ENCODE measurements at regions not wholly inside any gene's neighbourhood (a gene's known extent, or its start where the extent isn't known, plus 50 kb on each side); places are given as distances from the start of the nearest gene placed in this dataset.

GRCh38 chr22:47987885-47988515, 1225.5 kb downstream of the TBC1D22A start:
- no peak overlapping the region for H3K4me2 ChIP-seq
- DNase-seq (ENCODE audit: low spot score) (no peak), ATAC-seq (no peak)
- peaks cover 12% of the 10 kb centered on the region; the same call in 2 of the 3 replicates for H3K36me3 Mint-ChIP-seq (ENCODE audit: low read depth)
- H3K27me3 Mint-ChIP-seq (ENCODE audit: insufficient read depth, low read depth, poor library complexity), result no peaks in the 10 kb centered on the region
- TF ChIP-seq ZNF331 (CRISPR knock-in tag; IDR thresholded peaks at IDR 0.05; ENCODE audit: low read depth), result no peak
- no peak for TF ChIP-seq CREB1 (CRISPR knock-in tag; IDR thresholded peaks at IDR 0.05; ENCODE audit: low read depth)
- no peak for TF ChIP-seq EZH2phosphoT487 (IDR thresholded peaks at IDR 0.05; ENCODE audit: unreplicated experiment)
- no peak for TF ChIP-seq ETS1 (IDR thresholded peaks at IDR 0.05)
- no peak for TF ChIP-seq ZNF114 (CRISPR knock-in tag; IDR thresholded peaks at IDR 0.05)
- TF ChIP-seq EZH2 (IDR thresholded peaks at IDR 0.05; ENCODE audit: low read depth, unreplicated experiment), result no peak
- no peak for TF ChIP-seq ZNF462 (CRISPR knock-in tag; IDR thresholded peaks at IDR 0.05)
- TF ChIP-seq JUNB (IDR thresholded peaks at IDR 0.05; ENCODE audit: unreplicated experiment), result no peak
- TF ChIP-seq REST (IDR thresholded peaks at IDR 0.05; ENCODE audit: unreplicated experiment), result no peak
- TF ChIP-seq POLR2AphosphoS5 (IDR thresholded peaks at IDR 0.05; ENCODE audit: low read depth), result no peak
- no peak for TF ChIP-seq NANOG (IDR thresholded peaks at IDR 0.05; ENCODE audit: borderline replicate concordance)
- no peak for TF ChIP-seq CTCF (conservative IDR thresholded peaks at IDR 0.05; ENCODE audit: low read depth in 2 of 2)
- no peak for TF ChIP-seq STAT1 (IDR thresholded peaks at IDR 0.05; ENCODE audit: unreplicated experiment)
- H2AFZ ChIP-seq, result no peak overlapping the region
- no peaks in the 10 kb centered on the region for H3F3A ChIP-seq (replicated peaks; ENCODE audit: low read depth)
- no peaks in the 10 kb centered on the region for H3K79me2 ChIP-seq (replicated peaks; ENCODE audit: insufficient read depth)
- no peak overlapping the region for H3K4me3 Mint-ChIP-seq
- H3K27ac Mint-ChIP-seq, result no peak overlapping the region
- H3K27me3 ChIP-seq (ENCODE audit: insufficient read depth), result no peaks in the 10 kb centered on the region
- no peaks in the 10 kb centered on the region for H3K4me1 Mint-ChIP-seq
- H3K4me3 ChIP-seq, result no peak overlapping the region
- peaks cover 28% of the 10 kb centered on the region for H3K36me3 ChIP-seq (ENCODE audit: insufficient read depth)
- H3K9me2 ChIP-seq (ENCODE audit: insufficient read depth), result no peaks in the 10 kb centered on the region
- no peak overlapping the region for H3K27ac ChIP-seq (ENCODE audit: low read depth)
- H3K4me1 ChIP-seq (ENCODE audit: insufficient read depth), result no peaks in the 10 kb centered on the region
- peaks cover 72% of the 10 kb centered on the region for H3K9me3 Mint-ChIP-seq
- H4K20me1 ChIP-seq (replicated peaks; ENCODE audit: insufficient read depth), result no peaks in the 10 kb centered on the region

Measured in GM23338 (cell line).